NCI-H748 (cell line): ENCODE measurements at regions not wholly inside any gene's neighbourhood (a gene's known extent, or its start where the extent isn't known, plus 50 kb on each side); places are given as distances from the start of the nearest gene placed in this dataset.
"Not testable (repeated sequence)": the region's sequence is repeated elsewhere in the genome, so short reads cannot be mapped to it uniquely, and the experiment has no call there.

ENCODE experiments used
- DNase-seq: peaks from one replicate; lab custom pipeline; 2025; ENCODE audit not compliant: unreplicated experiment; lab: John Stamatoyannopoulos, UW

DNA sequence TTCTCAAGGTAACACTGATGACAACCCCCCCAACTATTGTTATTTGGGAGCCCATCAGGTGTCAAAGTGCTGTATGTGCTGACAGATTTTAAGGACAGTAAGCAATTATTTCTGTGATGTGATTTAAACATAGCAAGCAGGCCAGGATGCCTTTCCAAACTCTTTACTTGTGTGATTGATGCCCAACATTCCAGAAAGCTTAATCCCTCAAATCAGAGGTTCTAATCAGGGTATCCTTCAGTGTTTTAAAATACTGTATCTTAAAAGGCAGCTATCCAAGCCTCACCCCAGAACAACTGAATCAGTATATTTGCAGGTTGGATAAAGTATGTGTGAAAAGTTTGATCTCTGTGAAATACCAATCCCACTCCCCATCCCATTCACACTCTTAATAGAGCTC, 119.7 kb downstream of the GASK1B start:
- DNase-seq, result no peak

DNA sequence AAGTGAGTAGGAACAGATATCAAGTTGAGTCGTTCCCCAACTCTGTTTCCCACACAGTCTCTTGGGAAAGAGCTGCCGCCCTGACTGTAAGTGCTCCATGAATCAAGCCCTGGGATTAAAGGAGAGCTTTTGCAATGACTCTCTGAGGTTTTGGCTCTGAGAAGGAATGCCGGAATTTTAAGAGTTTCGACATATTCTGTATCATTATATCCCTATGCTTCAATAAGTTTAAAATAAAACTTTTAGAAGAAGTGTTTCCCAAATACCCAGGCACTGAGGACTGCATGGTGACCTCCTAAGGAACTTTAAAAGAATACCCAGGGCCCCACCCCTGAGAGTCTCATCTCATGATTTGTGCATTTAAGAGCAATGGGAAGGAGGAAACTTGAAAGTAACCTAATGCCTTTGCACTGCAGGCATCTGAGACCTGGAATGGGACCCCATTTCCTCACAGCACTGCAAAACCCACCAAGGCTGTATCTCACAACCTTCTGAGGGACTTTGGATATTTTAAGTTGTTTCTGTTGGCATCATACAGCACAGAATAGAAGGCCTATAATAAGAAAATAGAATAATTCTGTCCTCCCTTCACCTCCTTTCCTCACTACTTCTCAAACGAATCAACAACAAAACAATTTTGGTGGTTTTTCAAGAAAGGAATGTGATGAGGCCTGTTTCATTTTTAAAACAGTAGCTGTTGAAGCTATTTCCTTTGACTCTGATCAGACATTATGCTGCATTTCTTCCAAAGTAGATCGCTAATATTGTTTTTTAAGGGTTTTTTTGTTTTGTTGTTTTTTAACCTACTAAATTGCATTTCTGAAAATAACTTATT, 121.2 kb downstream of the GASK1B start:
- no peak for DNase-seq

DNA sequence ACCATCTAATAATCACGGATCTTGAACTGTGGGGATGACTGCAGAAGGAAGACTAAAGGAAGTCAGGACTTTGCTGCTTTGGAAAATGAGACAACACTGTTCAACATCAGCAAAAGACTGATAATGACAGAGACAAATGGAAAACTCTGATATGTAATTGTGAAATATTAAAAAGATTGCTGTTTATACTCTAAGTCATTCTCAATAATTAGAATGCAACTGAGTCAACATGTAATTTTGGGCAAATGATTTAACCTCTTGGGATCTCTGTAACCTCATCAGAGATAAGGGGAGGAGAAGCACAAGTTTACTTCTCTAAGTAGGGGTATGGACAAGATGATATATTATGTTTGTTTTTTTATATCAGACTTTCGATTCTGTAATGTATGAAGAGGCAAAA, 121.9 kb downstream of the GASK1B start:
- no peak for DNase-seq

DNA sequence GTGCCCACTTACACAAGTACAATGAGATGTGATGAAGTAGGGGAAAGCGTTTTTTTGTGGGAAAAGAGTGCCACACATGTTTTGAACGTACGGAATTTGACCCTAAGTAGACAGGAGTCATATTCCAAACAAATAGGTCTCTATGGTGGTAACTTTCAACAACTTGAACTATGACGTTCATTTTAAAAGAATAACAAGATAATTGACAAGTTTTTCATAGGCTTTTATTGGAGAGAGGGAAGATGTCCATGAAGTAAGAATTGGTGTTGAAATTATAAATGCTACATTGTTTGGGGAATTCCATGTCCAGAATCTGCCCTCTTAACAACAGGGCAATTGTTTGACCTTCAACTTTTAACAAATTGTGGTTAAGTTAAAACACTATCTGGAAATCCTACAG, 126.5 kb downstream of the GASK1B start:
- DNase-seq, result no peak

DNA sequence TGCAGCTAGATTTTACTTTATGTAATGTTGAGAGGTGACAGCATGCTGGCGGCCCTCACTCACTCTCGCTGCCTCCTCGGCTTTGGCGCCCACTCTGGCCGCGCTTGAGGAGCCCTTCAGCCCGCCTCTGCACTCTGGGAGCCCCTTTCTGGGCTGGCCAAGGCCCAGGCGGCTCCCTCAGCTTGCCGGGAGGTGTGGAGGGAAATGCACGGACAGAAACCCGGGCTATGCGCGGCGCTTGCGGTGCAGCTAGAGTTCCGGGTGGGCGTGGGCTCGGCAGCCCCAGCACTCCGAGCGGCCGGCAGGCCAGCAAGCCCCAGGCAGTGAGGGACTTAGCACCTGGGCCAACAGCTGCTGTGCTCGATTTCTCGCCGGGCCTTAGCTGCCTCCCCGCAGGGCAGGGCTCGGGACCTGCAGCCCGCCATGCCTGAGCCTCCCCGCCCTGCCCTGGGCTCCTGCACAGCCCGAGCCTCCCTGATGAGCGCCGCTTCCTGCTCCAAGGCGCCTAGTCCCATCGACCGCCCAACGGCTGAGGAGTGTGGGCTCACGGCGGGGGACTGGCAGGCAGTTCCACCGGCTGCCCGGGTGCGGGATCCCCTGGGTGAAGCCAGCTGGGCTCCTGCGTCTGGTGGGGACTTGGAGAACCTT, 128.7 kb downstream of the GASK1B start:
- peak; percentile 78 for DNase-seq

DNA sequence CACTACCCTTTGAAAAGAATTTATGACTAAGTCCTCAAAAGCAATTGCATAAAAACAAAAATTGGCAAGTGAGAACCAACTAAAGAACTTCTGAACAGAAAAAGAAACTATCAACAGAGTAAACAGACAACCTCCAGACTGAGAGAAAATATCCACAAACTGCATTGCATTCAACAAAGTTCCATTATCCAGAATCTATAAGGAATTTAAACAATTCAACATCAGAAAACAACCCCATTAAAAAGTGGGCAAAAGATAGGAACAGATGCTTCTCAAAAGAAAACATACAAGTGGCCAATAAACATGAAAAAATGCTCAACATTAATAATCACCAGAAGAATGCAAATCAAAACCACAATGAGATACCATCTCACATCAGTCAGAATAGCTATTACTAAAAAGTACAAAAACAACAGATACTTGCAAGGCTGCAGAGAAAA, 130.2 kb downstream of the GASK1B start:
- DNase-seq, result no peak

DNA sequence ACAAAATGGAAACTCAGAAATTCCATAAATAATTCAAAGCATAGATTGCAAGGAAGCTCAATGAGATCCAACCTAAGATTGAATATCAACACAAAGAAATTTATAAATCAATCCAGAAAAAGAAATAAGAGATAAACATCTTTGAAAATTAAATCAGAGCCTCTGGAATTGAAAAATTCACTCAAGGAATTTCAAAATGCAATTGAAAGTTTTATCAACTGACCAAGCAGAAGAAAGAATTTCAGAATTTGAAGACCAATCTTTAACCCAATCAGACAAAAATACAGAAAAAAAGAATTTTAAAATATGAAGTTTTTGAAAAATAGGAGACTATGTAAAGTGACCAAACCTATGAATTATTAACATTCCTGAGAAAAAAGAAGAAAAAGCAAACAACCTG, 134.1 kb downstream of the GASK1B start:
- no peak for DNase-seq

DNA sequence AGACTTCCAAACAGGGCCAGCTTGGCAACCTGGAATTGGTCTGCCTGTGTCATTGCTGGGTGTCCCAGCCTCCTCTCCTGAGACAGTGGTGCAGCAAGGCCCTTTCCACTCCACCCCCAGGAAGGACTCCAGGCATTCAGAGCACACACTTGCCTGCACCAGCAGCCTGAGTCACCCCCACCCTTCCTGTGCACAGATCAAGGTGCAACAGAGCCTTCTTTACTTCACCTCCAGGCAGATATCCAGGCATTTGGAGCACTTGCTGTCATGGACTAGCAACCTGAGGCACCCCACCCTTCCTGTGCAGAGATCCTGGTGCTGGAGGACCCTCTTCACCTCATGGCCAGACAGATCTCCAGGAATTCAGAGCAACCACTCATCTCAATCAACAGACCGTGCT, 135.8 kb downstream of the GASK1B start:
- no peak for DNase-seq

DNA sequence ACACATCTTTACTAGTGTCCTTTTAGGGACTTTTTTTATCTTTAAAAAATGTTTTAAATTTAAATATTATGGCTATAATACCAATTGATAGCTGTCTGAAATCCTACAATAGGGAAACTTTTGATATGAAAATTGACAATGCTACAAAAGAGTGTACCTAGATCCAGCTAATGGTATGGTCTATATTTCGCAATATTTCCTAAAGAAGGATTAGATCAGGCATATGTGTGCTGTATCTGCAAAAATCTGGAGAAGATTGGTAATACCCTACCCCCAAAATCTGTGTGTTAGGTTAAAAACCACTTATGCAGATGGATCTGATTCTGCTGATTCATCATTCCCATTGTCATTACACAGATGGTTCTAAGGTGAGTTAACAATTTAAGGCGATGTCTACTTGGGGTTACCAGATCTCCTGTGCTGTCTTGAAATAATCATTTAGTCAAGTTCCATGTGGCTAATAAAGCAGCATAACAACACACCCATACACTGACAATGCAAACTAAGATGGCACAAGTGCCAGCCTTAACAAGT, 137.1 kb downstream of the GASK1B start:
- no peak for DNase-seq

DNA sequence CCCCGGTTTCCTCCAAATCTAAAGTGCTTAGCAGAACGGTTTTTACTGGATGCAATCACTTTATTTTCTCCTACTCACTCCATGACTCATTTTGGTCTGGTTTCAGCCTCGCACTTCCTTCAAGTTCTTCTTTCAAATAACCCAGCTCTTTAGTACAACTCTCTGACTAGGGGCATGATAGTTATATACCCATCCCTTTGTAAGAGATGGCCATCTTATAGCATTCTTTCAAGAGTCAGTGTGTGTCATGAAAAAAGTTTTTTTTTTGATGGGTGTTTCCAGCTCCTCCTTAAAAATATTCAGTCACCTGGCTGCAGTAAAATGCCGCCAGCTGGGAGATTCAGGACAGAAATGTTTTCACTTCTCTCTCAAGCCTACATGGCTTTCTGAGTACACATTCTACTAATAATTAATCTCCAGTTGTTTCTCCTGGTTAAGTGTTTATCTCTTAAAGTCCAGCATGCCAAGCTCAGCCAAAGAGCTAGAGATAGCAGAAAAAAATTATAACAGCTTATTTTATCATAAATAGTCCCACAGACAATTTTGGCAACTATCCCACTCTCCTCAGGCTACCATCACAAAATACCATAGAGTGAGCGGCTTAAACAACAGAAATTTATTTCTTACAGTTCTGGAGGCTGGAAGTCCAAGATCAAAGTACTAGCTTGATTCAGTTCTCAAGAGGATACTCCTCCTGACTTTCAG, 139.3 kb downstream of the GASK1B start:
- no peak for DNase-seq

DNA sequence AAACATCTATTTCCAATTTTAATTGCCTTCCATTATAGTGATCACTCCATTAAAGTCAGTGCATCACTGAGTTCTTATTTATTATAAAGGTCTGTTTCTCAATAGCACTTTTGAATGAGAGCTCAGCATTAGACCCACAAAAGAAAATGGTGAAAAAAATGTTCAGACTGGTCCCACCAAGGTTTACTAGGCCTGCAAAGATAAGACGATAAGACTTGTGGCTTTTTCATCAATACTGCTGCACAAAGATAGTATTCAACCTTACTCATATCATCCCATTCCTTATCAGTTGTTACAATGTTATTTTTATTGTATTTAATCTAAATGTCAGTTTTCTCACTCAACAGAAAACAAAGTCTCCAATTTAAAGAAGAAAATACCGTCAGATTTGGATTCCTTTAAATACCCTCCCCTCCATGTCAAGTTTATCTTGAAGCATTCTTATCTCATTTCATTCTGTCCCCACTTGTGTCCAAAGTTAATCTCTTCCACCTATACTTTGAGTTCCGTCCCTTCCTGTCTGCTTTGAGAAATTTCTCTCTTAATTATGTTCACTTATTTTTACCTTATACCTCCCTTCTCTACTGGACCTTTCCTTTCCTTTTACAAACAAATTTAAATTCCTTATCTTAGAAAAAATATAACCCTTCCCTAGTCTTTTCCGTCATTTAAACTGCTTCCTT, 140.0 kb downstream of the GASK1B start:
- DNase-seq, result no peak

DNA sequence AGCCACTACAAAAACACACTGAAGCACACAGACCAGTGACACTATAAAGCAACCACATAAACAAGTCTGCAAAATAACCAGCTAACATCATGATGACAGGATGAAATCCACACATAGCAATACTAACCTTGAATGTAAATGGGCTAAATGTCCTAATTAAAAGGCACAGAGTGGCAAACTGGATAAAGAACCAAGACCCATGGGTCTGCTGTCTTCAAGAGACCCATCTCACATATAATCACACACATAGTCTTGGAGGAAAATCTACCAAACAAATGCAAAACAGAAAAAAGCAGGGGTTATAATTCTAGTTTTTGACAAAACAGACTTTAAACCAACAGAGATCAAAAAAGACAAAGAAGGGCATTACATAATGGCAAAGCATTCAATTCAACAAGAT, 144.4 kb downstream of the GASK1B start:
- not testable (repeated sequence) for DNase-seq

DNA sequence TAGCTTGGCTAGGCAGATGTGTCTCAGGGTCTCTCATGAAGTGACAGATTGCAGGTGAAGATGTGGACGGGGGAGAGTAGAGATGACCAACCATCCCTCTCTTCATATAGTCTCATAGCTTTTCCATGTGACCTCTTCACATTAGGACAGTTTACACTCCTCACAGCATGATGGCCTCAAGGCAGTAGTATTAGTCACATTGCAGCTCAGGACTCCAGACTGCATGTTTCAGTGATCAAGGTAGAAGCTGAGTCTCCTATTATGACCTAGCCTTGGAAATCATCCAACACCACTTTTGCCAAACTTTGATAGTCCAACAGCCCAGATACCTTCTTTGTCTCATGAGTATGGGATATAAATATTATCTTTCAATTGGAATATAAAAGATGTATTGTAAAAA, 147.7 kb downstream of the GASK1B start:
- no peak for DNase-seq

DNA sequence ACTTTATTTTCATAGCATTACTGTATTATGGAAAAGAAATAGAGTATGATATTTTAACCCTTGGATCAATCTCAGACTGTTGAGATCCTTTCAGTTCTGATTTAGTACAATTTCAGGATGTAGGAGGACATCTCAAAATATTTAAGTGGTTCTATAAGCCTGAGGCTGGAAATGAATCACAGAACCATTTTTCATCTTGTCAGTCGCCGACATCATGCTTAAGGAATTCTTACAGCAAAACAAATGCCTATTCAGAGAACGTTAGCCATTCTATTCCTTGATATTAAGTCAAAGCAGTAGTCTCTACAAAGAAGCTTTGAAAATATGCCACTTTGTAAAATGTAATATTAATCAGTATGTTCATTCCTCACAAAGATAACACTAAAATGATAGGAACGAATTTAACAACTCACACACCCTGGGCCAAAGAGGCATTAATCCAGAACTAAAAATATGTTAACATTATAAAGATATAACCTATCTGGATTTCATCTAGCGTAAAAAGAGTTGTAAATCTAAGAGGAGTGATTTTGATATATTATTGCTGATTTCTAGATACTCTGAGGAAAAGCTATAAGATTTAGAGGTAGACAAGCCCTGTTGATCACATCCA, 152.0 kb downstream of the GASK1B start:
- DNase-seq, result no peak

DNA sequence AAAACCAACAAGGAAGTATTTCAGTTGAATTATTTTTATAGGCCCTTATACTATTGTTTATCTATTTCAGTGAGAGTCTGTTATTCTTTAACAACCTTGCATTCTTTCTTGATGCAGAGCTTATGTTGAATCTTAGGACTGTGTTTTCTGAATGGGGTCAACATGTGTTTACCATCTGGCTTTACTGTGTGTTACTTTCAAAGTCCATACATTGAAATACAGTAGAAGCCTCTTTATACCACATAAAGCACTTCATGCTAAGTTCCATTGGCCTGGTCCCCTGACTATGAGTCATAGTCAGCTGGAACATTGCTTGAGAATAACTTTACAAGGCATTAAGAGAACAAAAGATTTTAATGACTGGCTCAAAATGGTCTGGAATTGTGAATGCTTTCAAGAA, 152.6 kb downstream of the GASK1B start:
- DNase-seq, result no peak

DNA sequence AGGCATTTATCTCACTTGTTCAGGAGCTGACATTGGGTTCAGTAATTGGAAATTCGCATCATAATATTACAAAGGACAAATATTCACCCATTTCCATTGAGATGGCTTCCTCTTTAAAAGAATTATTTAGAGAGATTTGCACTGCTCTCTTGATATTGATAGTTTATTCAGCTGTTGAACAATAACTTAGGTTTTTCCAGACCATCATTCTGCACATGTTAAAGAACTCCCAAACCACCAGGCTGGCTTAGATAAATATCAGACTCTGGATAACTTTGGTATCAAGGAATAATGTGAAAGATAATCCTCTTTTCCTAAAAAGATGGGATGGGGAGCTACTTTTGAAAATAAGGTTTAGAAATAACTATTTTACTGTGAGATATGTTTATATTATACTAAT, 154.0 kb downstream of the GASK1B start:
- no peak for DNase-seq

DNA sequence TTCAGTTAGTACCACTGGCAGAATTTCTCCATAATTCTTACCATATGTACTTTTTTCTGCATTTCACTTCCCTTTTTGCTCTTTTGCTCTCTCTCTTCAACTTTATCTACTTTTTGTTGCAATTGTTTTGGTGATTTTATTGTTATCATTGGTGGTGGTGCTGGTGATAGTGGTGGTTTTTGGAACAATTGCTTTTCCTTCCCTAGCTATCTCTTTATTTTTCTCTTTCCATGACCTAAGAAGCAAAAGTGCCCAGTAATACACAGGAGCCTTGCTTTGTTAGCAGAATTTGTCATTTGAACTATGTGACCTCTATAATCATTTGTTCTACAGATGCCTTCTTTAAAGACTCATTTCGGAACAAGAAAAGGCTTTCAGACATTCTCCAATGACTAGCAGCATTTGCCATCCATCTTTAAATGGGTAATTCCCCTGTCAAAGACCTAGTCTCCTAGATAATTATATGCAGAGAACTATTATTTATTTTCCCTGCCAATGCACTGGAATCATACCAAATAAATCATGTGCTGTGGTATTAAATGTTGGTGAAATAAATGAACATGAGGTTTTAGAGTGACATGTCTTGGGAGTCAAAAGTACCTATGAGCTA, 154.5 kb downstream of the GASK1B start:
- DNase-seq, result no peak

DNA sequence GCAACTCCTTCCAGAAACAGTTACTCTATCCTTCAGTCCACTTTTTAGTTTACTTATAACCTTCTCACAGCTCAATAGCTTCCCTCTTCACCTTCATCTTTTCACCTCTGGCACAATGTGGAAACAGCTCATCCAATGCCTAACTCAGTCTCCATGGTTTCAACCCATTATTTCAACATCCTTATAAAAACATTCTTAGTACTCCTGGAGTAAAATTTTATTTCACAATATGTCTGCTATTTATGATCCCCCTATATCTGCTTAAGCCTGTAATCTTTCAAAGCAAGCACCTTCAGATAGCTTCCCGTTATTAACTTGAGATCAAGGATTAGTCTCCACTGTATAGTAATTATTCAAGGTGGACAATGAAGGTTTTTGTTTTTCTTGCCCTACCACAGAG, 156.3 kb downstream of the GASK1B start:
- DNase-seq, result no peak

DNA sequence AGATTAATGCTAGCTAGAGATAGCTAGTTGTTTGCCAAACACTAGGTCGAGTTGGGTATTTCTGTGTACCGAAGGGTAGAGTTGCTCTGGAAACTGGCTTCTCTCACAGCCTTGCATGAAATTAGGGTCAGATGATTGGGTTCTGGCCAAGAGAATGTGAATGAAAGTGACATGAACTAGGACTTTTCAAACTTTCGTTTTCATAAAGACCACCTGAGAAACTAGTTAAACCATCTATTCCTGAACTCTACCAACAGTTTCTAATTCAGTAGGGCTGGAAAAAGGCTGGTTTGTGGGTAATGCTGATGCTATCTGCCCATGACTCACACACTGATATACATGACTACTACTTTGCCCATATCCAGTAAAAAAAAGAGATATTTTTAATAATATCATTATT, 157.6 kb downstream of the GASK1B start:
- no peak for DNase-seq

DNA sequence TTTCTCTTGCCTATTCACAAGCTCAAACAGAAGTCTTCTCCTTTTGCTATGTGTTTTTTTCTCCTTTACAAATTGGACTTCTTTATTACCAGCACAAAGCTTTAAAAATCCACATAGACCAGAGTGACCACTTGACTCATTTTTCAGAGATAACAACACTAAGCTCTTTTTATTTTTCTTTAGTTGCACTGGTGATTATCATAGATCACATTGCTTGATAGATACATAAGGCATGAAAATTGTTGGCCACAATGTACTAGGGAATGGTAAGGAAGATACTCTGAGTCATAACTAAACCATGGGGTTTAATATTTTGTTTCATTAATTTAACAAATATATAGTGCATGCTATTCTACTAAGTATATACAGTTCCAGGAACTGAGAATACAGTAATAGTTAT, 159.0 kb downstream of the GASK1B start:
- DNase-seq, result no peak
